Natural killer cell (primary cell): ENCODE measurements at regions not wholly inside any gene's neighbourhood (a gene's known extent, or its start where the extent isn't known, plus 50 kb on each side); places are given as distances from the start of the nearest gene placed in this dataset.

ENCODE experiments used
- ATAC-seq, 3 donors: fragments of 150-1000 bp in 2 of 3; fragments of 200-7000 bp in 1 of 3; cut with Tn5 transposase; 1 replicate in 1 of 3; 2 replicates in 2 of 3; pipeline ENCODE4 v1.10.0; 2021; ENCODE audit warnings: mild to moderate bottlenecking in 2 of 3, moderate library complexity in 2 of 3
- DNase-seq, 2 donors: peaks; one replicate each; pipeline versions ENCODE4 v3.0.0 to v3.0.0-alpha.2; 2013 to 2021; ENCODE audit warnings: mixed read lengths in 1 of 2
- H3K27ac ChIP-seq: one replicate; pipeline ENCODE4 v1.5.1; 2013; ENCODE audit warnings: mild to moderate bottlenecking, low read length
- H3K27me3 ChIP-seq: one replicate; pipeline ENCODE4 v1.6.1; 2013; ENCODE audit warnings: low read length; ENCODE audit not compliant: control insufficient read depth, insufficient read depth
- H3K36me3 ChIP-seq: one replicate; pipeline ENCODE4 v1.6.1; 2013; ENCODE audit warnings: low read length; ENCODE audit not compliant: control insufficient read depth, insufficient read depth
- H3K4me1 ChIP-seq: one replicate; pipeline ENCODE4 v1.6.1; 2013; ENCODE audit warnings: low read length; ENCODE audit not compliant: control insufficient read depth, insufficient read depth
- H3K4me3 ChIP-seq: one replicate; pipeline ENCODE4 v1.5.1; 2013; ENCODE audit warnings: low read length
- H3K9me3 ChIP-seq: one replicate; pipeline ENCODE4 v1.6.1; 2013; ENCODE audit warnings: low read length; ENCODE audit not compliant: control insufficient read depth, insufficient read depth
- H3K27ac Mint-ChIP-seq, 2 donors: one replicate each; pipeline ENCODE4 v1.8.0; 2022; ENCODE audit warnings: mild to moderate bottlenecking in 2 of 2, mixed read lengths in 2 of 2, moderate library complexity in 1 of 2
- H3K27me3 Mint-ChIP-seq, 2 donors: one replicate each; pipeline ENCODE4 v1.8.0; 2022; ENCODE audit warnings: low read depth in 2 of 2, mixed read lengths in 2 of 2
- H3K36me3 Mint-ChIP-seq: one replicate; pipeline ENCODE4 v1.8.0; 2022; ENCODE audit warnings: mixed read lengths
- H3K4me1 Mint-ChIP-seq, 2 donors: one replicate each; pipeline ENCODE4 v1.8.0; 2022; ENCODE audit warnings: mixed read lengths in 2 of 2
- H3K4me3 Mint-ChIP-seq: one replicate; pipeline ENCODE4 v1.8.0; 2022; ENCODE audit warnings: mild to moderate bottlenecking, moderate library complexity, mixed read lengths
- H3K9me3 Mint-ChIP-seq, 2 donors: one replicate each; pipeline ENCODE4 v1.8.0; 2022; ENCODE audit warnings: mixed read lengths in 2 of 2
- CTCF ChIP-seq: fragments of 200-600 bp; IDR thresholded peaks from one replicate; pipeline ENCODE4 v1.8.0; 2022; ENCODE audit warnings: antibody characterized with exemption
- WGBS: methylation state at CpG from one replicate; pipeline ENCODE4 v1.1.7; 2013; ENCODE audit warnings: missing lambda C conversion rate; ENCODE audit not compliant: insufficient coverage; 5-methylcytosine and 5-hydroxymethylcytosine counted together
- intact Hi-C: fragments of 100-400 bp; cut with micrococcal nuclease; formaldehyde crosslinking; loops from one replicate; pipeline ENCODE4 v1.14.2; 2022

GRCh38 chr2:200081236-200081635, 125.9 kb downstream of the MAIP1 start:
- no peak overlapping the region for H3K4me3 ChIP-seq
- H3K36me3 Mint-ChIP-seq: no peaks in the 10 kb centered on the region
- no peak for DNase-seq
- no peak for ATAC-seq
- no peak overlapping the region for H3K4me3 Mint-ChIP-seq
- no peaks in the 10 kb centered on the region for H3K36me3 ChIP-seq
- no peak overlapping the region for H3K27ac Mint-ChIP-seq
- H3K9me3 Mint-ChIP-seq: no peaks in the 10 kb centered on the region
- no peaks in the 10 kb centered on the region for H3K27me3 ChIP-seq
- H3K27me3 Mint-ChIP-seq: peaks cover 0 to 10% of the 10 kb centered on the region in 2 donors
- 85% methylated on average over 8 of the region's 8 CpGs for WGBS
- no peak overlapping the region for H3K27ac ChIP-seq
- no peak for TF ChIP-seq CTCF
- H3K4me1 Mint-ChIP-seq: no peaks in the 10 kb centered on the region
- H3K9me3 ChIP-seq: no peaks in the 10 kb centered on the region
- no peaks in the 10 kb centered on the region for H3K4me1 ChIP-seq
- intact Hi-C loops: no loop called here

- DNase-seq (no peak), ATAC-seq (no peak)
- no peaks in the 10 kb centered on the region for H3K27me3 ChIP-seq
- WGBS: 53% methylated on average over 2 of the region's 2 CpGs
- no peak overlapping the region for H3K4me3 ChIP-seq
- intact Hi-C loops: no loop called here
- no peak overlapping the region for H3K27ac ChIP-seq
- H3K4me1 ChIP-seq: no peaks in the 10 kb centered on the region
- no peak overlapping the region for H3K27ac Mint-ChIP-seq
- no peaks in the 10 kb centered on the region for H3K9me3 Mint-ChIP-seq
- H3K36me3 Mint-ChIP-seq: no peaks in the 10 kb centered on the region
- no peak for TF ChIP-seq CTCF
- H3K4me1 Mint-ChIP-seq: no peaks in the 10 kb centered on the region
- no peaks in the 10 kb centered on the region for H3K36me3 ChIP-seq
- peaks cover 0 to 6% of the 10 kb centered on the region in 2 donors for H3K27me3 Mint-ChIP-seq
- no peaks in the 10 kb centered on the region for H3K9me3 ChIP-seq
- no peak overlapping the region for H3K4me3 Mint-ChIP-seq
These were observed 126.4 kb downstream of the MAIP1 start for GRCh38 chr2:200081811-200082210.

GRCh38 chr2:200084036-200084435, 128.7 kb downstream of the MAIP1 start:
- H3K36me3 Mint-ChIP-seq: no peaks in the 10 kb centered on the region
- no peak overlapping the region for H3K27ac Mint-ChIP-seq
- Histone ChIP-seq H3K27ac (no peak overlapping the region), H3K36me3 (no peaks in the 10 kb centered on the region), H3K9me3 (no peaks in the 10 kb centered on the region), H3K4me1 (no peaks in the 10 kb centered on the region), H3K27me3 (no peaks in the 10 kb centered on the region), H3K4me3 (no peak overlapping the region)
- DNase-seq (no peak), ATAC-seq (no peak)
- H3K27me3 Mint-ChIP-seq: peaks cover 0 to 6% of the 10 kb centered on the region in 2 donors
- TF ChIP-seq CTCF: no peak
- no peaks in the 10 kb centered on the region for H3K4me1 Mint-ChIP-seq
- H3K9me3 Mint-ChIP-seq: no peaks in the 10 kb centered on the region
- intact Hi-C loops: no loop called here
- H3K4me3 Mint-ChIP-seq: no peak overlapping the region

- no peaks in the 10 kb centered on the region for H3K27me3 ChIP-seq
- no peak overlapping the region for H3K27ac Mint-ChIP-seq
- ATAC-seq (no peak), DNase-seq (no peak)
- H3K4me3 ChIP-seq: no peak overlapping the region
- H3K36me3 Mint-ChIP-seq: no peaks in the 10 kb centered on the region
- intact Hi-C loops: no loop called here
- no peak overlapping the region for H3K27ac ChIP-seq
- no peaks in the 10 kb centered on the region for H3K9me3 ChIP-seq
- no peaks in the 10 kb centered on the region for H3K4me1 ChIP-seq
- H3K27me3 Mint-ChIP-seq: peaks cover 1 to 2% of the 10 kb centered on the region in 2 donors
- no peaks in the 10 kb centered on the region for H3K9me3 Mint-ChIP-seq
- H3K4me3 Mint-ChIP-seq: no peak overlapping the region
- no peaks in the 10 kb centered on the region for H3K4me1 Mint-ChIP-seq
- WGBS: 93% methylated on average over 9 of the region's 9 CpGs
- no peak for TF ChIP-seq CTCF
- H3K36me3 ChIP-seq: no peaks in the 10 kb centered on the region
These were observed 131.5 kb downstream of the MAIP1 start for GRCh38 chr2:200086911-200087310.
